GM23338 (cell line): ENCODE measurements at regions not wholly inside any gene's neighbourhood (a gene's known extent, or its start where the extent isn't known, plus 50 kb on each side); places are given as distances from the start of the nearest gene placed in this dataset.

ENCODE experiments used
- CREB1 ChIP-seq: fragments of 250-450 bp; sonication (Bioruptor Pico); IDR thresholded peaks from 2 replicates; pipeline ENCODE4 v1.5.0; 2020; ENCODE audit warnings: low read depth, mild to moderate bottlenecking, moderate library complexity
- EZH2 ChIP-seq: fragments of 200-600 bp; sonication (generic); IDR thresholded peaks from one replicate; pipeline ENCODE4 v1.8.0; 2017; ENCODE audit warnings: antibody characterized with exemption, mild to moderate bottlenecking, low read depth; ENCODE audit not compliant: unreplicated experiment
- REST ChIP-seq: IDR thresholded peaks from one replicate; pipeline ENCODE4 v1.6.1; 2018; ENCODE audit warnings: antibody characterized with exemption; ENCODE audit not compliant: unreplicated experiment
- ZNF114 ChIP-seq: fragments of 250-450 bp; sonication (Bioruptor Pico); IDR thresholded peaks from 2 replicates; pipeline ENCODE4 v1.5.0; 2020; ENCODE audit warnings: mild to moderate bottlenecking, moderate library complexity
- TF ChIP-seq, protein P1 (sequence below), 2 experiments: fragments of 200-600 bp in 1 of 2; sonication (generic) in 1 of 2; conservative IDR thresholded peaks; 2 replicates each; pipeline versions ENCODE4 v1.5.1 to v1.6.1; 2016 to 2017; ENCODE audit warnings: antibody characterized with exemption in 2 of 2, low read depth in 2 of 2, mild to moderate bottlenecking in 2 of 2, moderate library complexity in 1 of 2

DNA sequence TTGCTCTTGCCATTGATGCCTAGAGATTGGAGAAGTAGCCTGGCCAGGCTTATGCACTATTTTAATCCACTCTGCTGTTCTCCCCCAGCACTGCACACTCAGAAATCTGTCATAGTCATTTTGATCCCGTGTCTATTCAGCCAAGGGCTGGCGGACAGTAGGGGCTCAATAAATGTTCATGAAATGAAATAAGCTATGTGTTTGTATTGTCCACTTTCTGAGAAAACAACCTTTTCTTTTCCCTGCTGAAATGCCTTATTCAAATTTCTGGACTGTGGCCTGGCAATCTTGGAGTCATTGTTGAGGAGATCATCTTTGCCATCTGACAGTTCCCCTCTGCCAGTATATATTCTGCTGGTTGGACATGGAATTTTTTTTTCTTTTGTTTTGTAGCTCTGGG is 550.4 kb upstream of the MAP3K7 start:
- TF ChIP-seq, protein P1, sequence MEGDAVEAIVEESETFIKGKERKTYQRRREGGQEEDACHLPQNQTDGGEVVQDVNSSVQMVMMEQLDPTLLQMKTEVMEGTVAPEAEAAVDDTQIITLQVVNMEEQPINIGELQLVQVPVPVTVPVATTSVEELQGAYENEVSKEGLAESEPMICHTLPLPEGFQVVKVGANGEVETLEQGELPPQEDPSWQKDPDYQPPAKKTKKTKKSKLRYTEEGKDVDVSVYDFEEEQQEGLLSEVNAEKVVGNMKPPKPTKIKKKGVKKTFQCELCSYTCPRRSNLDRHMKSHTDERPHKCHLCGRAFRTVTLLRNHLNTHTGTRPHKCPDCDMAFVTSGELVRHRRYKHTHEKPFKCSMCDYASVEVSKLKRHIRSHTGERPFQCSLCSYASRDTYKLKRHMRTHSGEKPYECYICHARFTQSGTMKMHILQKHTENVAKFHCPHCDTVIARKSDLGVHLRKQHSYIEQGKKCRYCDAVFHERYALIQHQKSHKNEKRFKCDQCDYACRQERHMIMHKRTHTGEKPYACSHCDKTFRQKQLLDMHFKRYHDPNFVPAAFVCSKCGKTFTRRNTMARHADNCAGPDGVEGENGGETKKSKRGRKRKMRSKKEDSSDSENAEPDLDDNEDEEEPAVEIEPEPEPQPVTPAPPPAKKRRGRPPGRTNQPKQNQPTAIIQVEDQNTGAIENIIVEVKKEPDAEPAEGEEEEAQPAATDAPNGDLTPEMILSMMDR (conservative IDR thresholded peaks at IDR 0.05; ENCODE audit: low read depth in 2 of 2): no peak
- no peak for TF ChIP-seq CREB1
- TF ChIP-seq EZH2: no peak
- TF ChIP-seq REST: no peak
- no peak for TF ChIP-seq ZNF114 (CRISPR knock-in tag)
